CD8-positive, alpha-beta memory T cell (primary cell): ENCODE measurements at regions not wholly inside any gene's neighbourhood (a gene's known extent, or its start where the extent isn't known, plus 50 kb on each side); places are given as distances from the start of the nearest gene placed in this dataset.

Experiments used
- CTCF ChIA-PET: fragments of 350-600 bp; sonication (Branson Sonifier 250); formaldehyde crosslinking; loops from one replicate; lab custom pipeline; 2021; ENCODE audit warnings: antibody characterized with exemption; lab: Charles Lee
- POLR2A ChIA-PET: fragments of 350-600 bp; sonication (Branson Sonifier 250); formaldehyde crosslinking; loops from one replicate; lab custom pipeline; 2021; ENCODE audit warnings: antibody characterized with exemption; lab: Charles Lee
- DNase-seq, 5 donors: peaks; one replicate each; pipeline versions ENCODE4 v3.0.0 to v3.0.0-alpha.2; 2020 to 2022; ENCODE audit warnings: mixed read lengths in 1 of 5
- H3K27ac ChIP-seq: one replicate; pipeline ENCODE4 v1.7.0; 2013; ENCODE audit warnings: low read depth, mild to moderate bottlenecking, low read length, moderate library complexity
- H3K27me3 ChIP-seq: 2 replicates; pipeline ENCODE4 v1.7.0; 2013; ENCODE audit warnings: low read length, mild to moderate bottlenecking; ENCODE audit not compliant: insufficient read depth, poor library complexity, severe bottlenecking
- H3K36me3 ChIP-seq: 2 replicates; pipeline ENCODE4 v1.7.0; 2013; ENCODE audit warnings: mild to moderate bottlenecking, low read length, moderate library complexity; ENCODE audit not compliant: insufficient read depth
- H3K4me1 ChIP-seq: 2 replicates; pipeline ENCODE4 v1.7.0; 2013; ENCODE audit warnings: mild to moderate bottlenecking, low read length, moderate library complexity; ENCODE audit not compliant: insufficient read depth
- H3K4me3 ChIP-seq: 2 replicates; pipeline ENCODE4 v1.7.0; 2013; ENCODE audit warnings: mild to moderate bottlenecking, low read length
- H3K9me3 ChIP-seq: 2 replicates; pipeline ENCODE4 v1.7.0; 2013; ENCODE audit warnings: mild to moderate bottlenecking, low read length
- H3K27ac Mint-ChIP-seq, 8 donors: one replicate each; pipeline ENCODE4 v1.8.0; 2020 to 2021; ENCODE audit warnings: mixed read lengths in 8 of 8, mild to moderate bottlenecking in 6 of 8, inconsistent platforms in 3 of 8, moderate library complexity in 3 of 8
- H3K27me3 Mint-ChIP-seq, 2 donors: one replicate each; pipeline ENCODE4 v1.8.0; 2020 to 2021; ENCODE audit warnings: mixed read lengths in 2 of 2, mild to moderate bottlenecking in 1 of 2, moderate library complexity in 1 of 2
- H3K36me3 Mint-ChIP-seq, 3 donors: one replicate each; pipeline ENCODE4 v1.8.0; 2020 to 2021; ENCODE audit warnings: mixed read lengths in 3 of 3, inconsistent platforms in 1 of 3, mild to moderate bottlenecking in 1 of 3
- H3K4me1 Mint-ChIP-seq, 3 donors: one replicate each; pipeline ENCODE4 v1.8.0; 2020 to 2021; ENCODE audit warnings: mixed read lengths in 3 of 3, inconsistent platforms in 1 of 3, mild to moderate bottlenecking in 1 of 3
- H3K4me3 Mint-ChIP-seq, 7 donors: one replicate each; pipeline ENCODE4 v1.8.0; 2020 to 2021; ENCODE audit warnings: mixed read lengths in 7 of 7, mild to moderate bottlenecking in 6 of 7, moderate library complexity in 4 of 7, inconsistent platforms in 2 of 7
- H3K9me3 Mint-ChIP-seq, 5 donors: one replicate each; pipeline ENCODE4 v1.8.0; 2020 to 2022; ENCODE audit warnings: mixed read lengths in 5 of 5, mild to moderate bottlenecking in 3 of 5, moderate library complexity in 2 of 5, inconsistent platforms in 1 of 5

GRCh38 chr7:110347081-110347480, 743.8 kb upstream of the LRRN3 start:
- Histone ChIP-seq H3K36me3 (no peaks in the 10 kb centered on the region), H3K4me1 (no peaks in the 10 kb centered on the region), H3K4me3 (no peak overlapping the region), H3K27ac (no peak overlapping the region), H3K9me3 (no peaks in the 10 kb centered on the region), H3K27me3 (no peaks in the 10 kb centered on the region)
- H3K9me3 Mint-ChIP-seq = peaks cover 0 to 10% (median 3%) of the 10 kb centered on the region in 5 donors
- H3K4me1 Mint-ChIP-seq = no peaks in the 10 kb centered on the region
- no peak overlapping the region for H3K27ac Mint-ChIP-seq
- H3K36me3 Mint-ChIP-seq = no peaks in the 10 kb centered on the region
- no peak for DNase-seq
- no peak overlapping the region for H3K4me3 Mint-ChIP-seq
- CTCF ChIA-PET = no interaction called here
- POLR2A ChIA-PET = no interaction called here
- peaks cover 0 to 1% of the 10 kb centered on the region in 2 donors for H3K27me3 Mint-ChIP-seq

- Histone ChIP-seq H3K36me3 (no peaks in the 10 kb centered on the region), H3K4me3 (no peak overlapping the region), H3K9me3 (no peaks in the 10 kb centered on the region), H3K27me3 (no peaks in the 10 kb centered on the region), H3K27ac (no peak overlapping the region), H3K4me1 (no peaks in the 10 kb centered on the region)
- no peak overlapping the region for H3K27ac Mint-ChIP-seq
- POLR2A ChIA-PET = no interaction called here
- CTCF ChIA-PET = no interaction called here
- H3K27me3 Mint-ChIP-seq = peaks cover 0 to 1% of the 10 kb centered on the region in 2 donors
- H3K4me1 Mint-ChIP-seq = no peaks in the 10 kb centered on the region
- no peak overlapping the region for H3K4me3 Mint-ChIP-seq
- H3K36me3 Mint-ChIP-seq = no peaks in the 10 kb centered on the region
- H3K9me3 Mint-ChIP-seq = peaks cover 0 to 11% (median 9%) of the 10 kb centered on the region in 5 donors
- DNase-seq = no peak
Measured at GRCh38 chr7:110356438-110356837, 734.5 kb upstream of the LRRN3 start.

GRCh38 chr7:110358028-110358427, 732.9 kb upstream of the LRRN3 start:
- no peak for DNase-seq
- Histone ChIP-seq H3K27me3 (no peaks in the 10 kb centered on the region), H3K4me3 (no peak overlapping the region), H3K27ac (no peak overlapping the region), H3K36me3 (no peaks in the 10 kb centered on the region), H3K9me3 (no peaks in the 10 kb centered on the region), H3K4me1 (no peaks in the 10 kb centered on the region)
- ChIA-PET POLR2A (no interaction called here), CTCF (no interaction called here)
- H3K36me3 Mint-ChIP-seq = no peaks in the 10 kb centered on the region
- peaks cover 0 to 3% of the 10 kb centered on the region in 2 donors for H3K27me3 Mint-ChIP-seq
- no peak overlapping the region for H3K27ac Mint-ChIP-seq
- H3K9me3 Mint-ChIP-seq = peaks cover 0 to 7% (median 2%) of the 10 kb centered on the region in 5 donors
- no peak overlapping the region for H3K4me3 Mint-ChIP-seq
- no peaks in the 10 kb centered on the region for H3K4me1 Mint-ChIP-seq

GRCh38 chr7:110371709-110372108, 719.2 kb upstream of the LRRN3 start:
- Histone ChIP-seq H3K27me3 (no peaks in the 10 kb centered on the region), H3K4me1 (no peaks in the 10 kb centered on the region), H3K4me3 (no peak overlapping the region), H3K27ac (no peak overlapping the region), H3K9me3 (no peaks in the 10 kb centered on the region), H3K36me3 (no peaks in the 10 kb centered on the region)
- H3K9me3 Mint-ChIP-seq = peaks cover 0 to 8% (median under 1%) of the 10 kb centered on the region in 5 donors
- no peak for DNase-seq
- H3K4me1 Mint-ChIP-seq = no peaks in the 10 kb centered on the region
- H3K27ac Mint-ChIP-seq = no peak overlapping the region
- POLR2A ChIA-PET = no interaction called here
- CTCF ChIA-PET = no interaction called here
- no peak overlapping the region for H3K4me3 Mint-ChIP-seq
- H3K27me3 Mint-ChIP-seq = peaks cover 0 to under 1% of the 10 kb centered on the region in 2 donors
- H3K36me3 Mint-ChIP-seq = no peaks in the 10 kb centered on the region

GRCh38 chr7:110372685-110373084, 718.2 kb upstream of the LRRN3 start:
- Mint-ChIP-seq H3K4me1 (no peaks in the 10 kb centered on the region), H3K27me3 (peaks cover 0 to 1% of the 10 kb centered on the region in 2 donors), H3K4me3 (no peak overlapping the region), H3K36me3 (no peaks in the 10 kb centered on the region), H3K9me3 (peaks cover 0 to 3% (median 0%) of the 10 kb centered on the region in 5 donors), H3K27ac (no peak overlapping the region)
- CTCF ChIA-PET = interaction anchor here (1.6 kb wide), 1 partner anchor 20 kb away, joined by 3 read pairs; no protein-coding TSS in a partner anchor
- DNase-seq = no peak
- Histone ChIP-seq H3K4me1 (no peaks in the 10 kb centered on the region), H3K4me3 (no peak overlapping the region), H3K9me3 (no peaks in the 10 kb centered on the region), H3K27me3 (no peaks in the 10 kb centered on the region), H3K27ac (no peak overlapping the region), H3K36me3 (no peaks in the 10 kb centered on the region)
- POLR2A ChIA-PET = no interaction called here

GRCh38 chr7:110373416-110373815, 717.5 kb upstream of the LRRN3 start:
- Histone ChIP-seq H3K36me3 (no peaks in the 10 kb centered on the region), H3K27me3 (no peaks in the 10 kb centered on the region), H3K4me1 (no peaks in the 10 kb centered on the region), H3K27ac (no peak overlapping the region), H3K9me3 (no peaks in the 10 kb centered on the region), H3K4me3 (no peak overlapping the region)
- DNase-seq = no peak
- H3K27ac Mint-ChIP-seq = no peak overlapping the region
- ChIA-PET POLR2A (no interaction called here), CTCF (interaction anchor here (1.6 kb wide), 1 partner anchor 21 kb away, joined by 3 read pairs; no protein-coding TSS in a partner anchor)
- peaks cover 0 to 1% of the 10 kb centered on the region in 2 donors for H3K27me3 Mint-ChIP-seq
- no peak overlapping the region for H3K4me3 Mint-ChIP-seq
- peaks cover 0 to 2% (median 0%) of the 10 kb centered on the region in 5 donors for H3K9me3 Mint-ChIP-seq
- no peaks in the 10 kb centered on the region for H3K4me1 Mint-ChIP-seq
- no peaks in the 10 kb centered on the region for H3K36me3 Mint-ChIP-seq

GRCh38 chr7:110373859-110374258, 717.1 kb upstream of the LRRN3 start:
- CTCF ChIA-PET = interaction anchor here (1.6 kb wide), 1 partner anchor 21 kb away, joined by 3 read pairs; no protein-coding TSS in a partner anchor
- Histone ChIP-seq H3K4me3 (no peak overlapping the region), H3K27me3 (no peaks in the 10 kb centered on the region), H3K9me3 (no peaks in the 10 kb centered on the region), H3K27ac (no peak overlapping the region), H3K36me3 (no peaks in the 10 kb centered on the region), H3K4me1 (no peaks in the 10 kb centered on the region)
- Mint-ChIP-seq H3K27ac (no peak overlapping the region), H3K4me1 (no peaks in the 10 kb centered on the region), H3K4me3 (no peak overlapping the region), H3K36me3 (no peaks in the 10 kb centered on the region), H3K9me3 (no peaks in the 10 kb centered on the region), H3K27me3 (peaks cover 0 to 1% of the 10 kb centered on the region in 2 donors)
- POLR2A ChIA-PET = no interaction called here
- no peak for DNase-seq

GRCh38 chr7:110375068-110375467, 715.9 kb upstream of the LRRN3 start:
- Histone ChIP-seq H3K36me3 (no peaks in the 10 kb centered on the region), H3K27ac (no peak overlapping the region), H3K9me3 (no peaks in the 10 kb centered on the region), H3K4me1 (no peaks in the 10 kb centered on the region), H3K4me3 (no peak overlapping the region), H3K27me3 (no peaks in the 10 kb centered on the region)
- POLR2A ChIA-PET = no interaction called here
- CTCF ChIA-PET = no interaction called here
- Mint-ChIP-seq H3K4me3 (no peak overlapping the region), H3K4me1 (no peaks in the 10 kb centered on the region), H3K27ac (no peak overlapping the region), H3K36me3 (no peaks in the 10 kb centered on the region), H3K27me3 (peaks cover 0 to 1% of the 10 kb centered on the region in 2 donors), H3K9me3 (no peaks in the 10 kb centered on the region)
- DNase-seq = no peak
